Activated CD4-positive, alpha-beta T cell treated with anti-CD3 and anti-CD28 coated beads for 36 hours (primary cell): ENCODE measurements at regions not wholly inside any gene's neighbourhood (a gene's known extent, or its start where the extent isn't known, plus 50 kb on each side); places are given as distances from the start of the nearest gene placed in this dataset.

Source experiments
- ATAC-seq: fragments of 200-7000 bp; cut with Tn5 transposase; one replicate; pipeline ENCODE4 v1.10.0; 2021; ENCODE audit warnings: mild to moderate bottlenecking, moderate library complexity
- CTCF ChIA-PET: fragments of 350-600 bp; sonication (Branson Sonifier 250); formaldehyde crosslinking; loops from one replicate; lab custom pipeline; 2021; ENCODE audit warnings: antibody characterized with exemption; lab: Charles Lee
- POLR2A ChIA-PET: fragments of 350-600 bp; sonication (Branson Sonifier 250); formaldehyde crosslinking; loops from one replicate; lab custom pipeline; 2021; ENCODE audit warnings: antibody characterized with exemption, inconsistent platforms; lab: Charles Lee
- DNase-seq: peaks from one replicate; pipeline ENCODE4 v3.0.0-alpha.2; 2020
- H3K27ac Mint-ChIP-seq: one replicate; pipeline ENCODE4 v1.8.0; 2021; ENCODE audit warnings: mixed read lengths
- H3K27me3 Mint-ChIP-seq: one replicate; pipeline ENCODE4 v1.8.0; 2021; ENCODE audit warnings: mixed read lengths
- H3K36me3 Mint-ChIP-seq: one replicate; pipeline ENCODE4 v1.8.0; 2021; ENCODE audit warnings: low read depth, mixed read lengths
- H3K4me1 Mint-ChIP-seq: one replicate; pipeline ENCODE4 v1.8.0; 2021; ENCODE audit warnings: mixed read lengths
- H3K4me3 Mint-ChIP-seq: one replicate; pipeline ENCODE4 v1.8.0; 2021; ENCODE audit warnings: mild to moderate bottlenecking, moderate library complexity, mixed read lengths
- H3K9me3 Mint-ChIP-seq: one replicate; pipeline ENCODE4 v1.8.0; 2021; ENCODE audit warnings: low read depth, mixed read lengths
- intact Hi-C, 2 experiments: fragments of 100-400 bp; cut with DNase I in 1 of 2; cut with micrococcal nuclease in 1 of 2; formaldehyde crosslinking; loops; one replicate each; pipeline versions ENCODE4 v1.14.2 to v1.15.1; 2022 to 2024; cut with DNase I, micrococcal nuclease

- DNase-seq (no peak), ATAC-seq (no peak)
- H3K27ac Mint-ChIP-seq = no peak overlapping the region
- CTCF ChIA-PET = no interaction called here
- H3K9me3 Mint-ChIP-seq = peaks cover 5% of the 10 kb centered on the region
- no peaks in the 10 kb centered on the region for H3K4me1 Mint-ChIP-seq
- H3K27me3 Mint-ChIP-seq = no peaks in the 10 kb centered on the region
- POLR2A ChIA-PET = interaction anchor here (0.7 kb wide), 1 partner anchor 197 kb away, joined by 4 read pairs; no protein-coding TSS in a partner anchor
- H3K36me3 Mint-ChIP-seq = no peaks in the 10 kb centered on the region
- intact Hi-C loops = no loop called here
- H3K4me3 Mint-ChIP-seq = no peak overlapping the region
Observed at GRCh38 chr20:52832151-52832774, 139.9 kb upstream of the TSHZ2 start.

GRCh38 chr20:52830598-52830997 lies 141.6 kb upstream of the TSHZ2 start:
- Mint-ChIP-seq H3K4me1 (no peaks in the 10 kb centered on the region), H3K9me3 (peaks cover 9% of the 10 kb centered on the region), H3K36me3 (no peaks in the 10 kb centered on the region), H3K4me3 (no peak overlapping the region), H3K27ac (no peak overlapping the region), H3K27me3 (no peaks in the 10 kb centered on the region)
- intact Hi-C loops = no loop called here
- POLR2A ChIA-PET = interaction anchor here (0.7 kb wide), 1 partner anchor 1330 kb away, joined by 5 read pairs; no protein-coding TSS in a partner anchor
- DNase-seq = no peak
- CTCF ChIA-PET = no interaction called here
- ATAC-seq = no peak

GRCh38 chr20:52829111-52829510 lies 143.0 kb upstream of the TSHZ2 start:
- Mint-ChIP-seq H3K27me3 (no peaks in the 10 kb centered on the region), H3K27ac (no peak overlapping the region), H3K36me3 (no peaks in the 10 kb centered on the region), H3K9me3 (peaks cover 9% of the 10 kb centered on the region), H3K4me1 (peaks cover 8% of the 10 kb centered on the region), H3K4me3 (no peak overlapping the region)
- intact Hi-C loops = no loop called here
- DNase-seq (no peak), ATAC-seq (no peak)
- CTCF ChIA-PET = no interaction called here
- POLR2A ChIA-PET = interaction anchor here (0.6 kb wide), 1 partner anchor 325 kb away, joined by 4 read pairs; no protein-coding TSS in a partner anchor

GRCh38 chr20:52828199-52828598 lies 144.0 kb upstream of the TSHZ2 start:
- peaks cover 12% of the 10 kb centered on the region for H3K4me1 Mint-ChIP-seq
- CTCF ChIA-PET = interaction anchor here (0.6 kb wide), 1 partner anchor 149 kb away, joined by 5 read pairs; no protein-coding TSS in a partner anchor
- no peak overlapping the region for H3K4me3 Mint-ChIP-seq
- no peak for DNase-seq
- POLR2A ChIA-PET = interaction anchor here (0.6 kb wide), 1 partner anchor 324 kb away, joined by 4 read pairs; no protein-coding TSS in a partner anchor
- no peak overlapping the region for H3K27ac Mint-ChIP-seq
- no peaks in the 10 kb centered on the region for H3K36me3 Mint-ChIP-seq
- intact Hi-C loops = no loop called here
- no peaks in the 10 kb centered on the region for H3K27me3 Mint-ChIP-seq
- ATAC-seq = no peak
- H3K9me3 Mint-ChIP-seq = peaks cover 9% of the 10 kb centered on the region

GRCh38 chr20:52826722-52827121 lies 145.4 kb upstream of the TSHZ2 start:
- no peak overlapping the region for H3K4me3 Mint-ChIP-seq
- ChIA-PET CTCF (no interaction called here), POLR2A (no interaction called here)
- H3K4me1 Mint-ChIP-seq = peaks cover 13% of the 10 kb centered on the region
- DNase-seq (no peak), ATAC-seq (no peak)
- H3K27ac Mint-ChIP-seq = no peak overlapping the region
- H3K36me3 Mint-ChIP-seq = no peaks in the 10 kb centered on the region
- intact Hi-C loops = no loop called here
- H3K27me3 Mint-ChIP-seq = peaks cover 3% of the 10 kb centered on the region
- peaks cover 9% of the 10 kb centered on the region for H3K9me3 Mint-ChIP-seq

GRCh38 chr20:52826321-52826720 lies 145.8 kb upstream of the TSHZ2 start:
- no peak overlapping the region for H3K4me3 Mint-ChIP-seq
- H3K27ac Mint-ChIP-seq = no peak overlapping the region
- DNase-seq (no peak), ATAC-seq (no peak)
- no peaks in the 10 kb centered on the region for H3K36me3 Mint-ChIP-seq
- H3K4me1 Mint-ChIP-seq = peaks cover 13% of the 10 kb centered on the region
- intact Hi-C loops = no loop called here
- peaks cover 3% of the 10 kb centered on the region for H3K27me3 Mint-ChIP-seq
- CTCF ChIA-PET = no interaction called here
- peaks cover 9% of the 10 kb centered on the region for H3K9me3 Mint-ChIP-seq
- POLR2A ChIA-PET = no interaction called here

GRCh38 chr20:52824494-52825216 lies 147.5 kb upstream of the TSHZ2 start:
- ChIA-PET POLR2A (no interaction called here), CTCF (interaction anchor here (1.0 kb wide), 1 partner anchor 46 kb away, joined by 3 read pairs; no protein-coding TSS in a partner anchor)
- Mint-ChIP-seq H3K4me1 (peaks cover 13% of the 10 kb centered on the region), H3K27me3 (peaks cover 3% of the 10 kb centered on the region), H3K27ac (no peak overlapping the region), H3K36me3 (no peaks in the 10 kb centered on the region), H3K9me3 (peaks cover 5% of the 10 kb centered on the region), H3K4me3 (no peak overlapping the region)
- intact Hi-C loops = no loop called here
- peak; percentile 53 for ATAC-seq
- peak; percentile 9 for DNase-seq

- intact Hi-C loops = no loop called here
- Mint-ChIP-seq H3K4me1 (peaks cover 13% of the 10 kb centered on the region), H3K27ac (no peak overlapping the region), H3K27me3 (peaks cover 4% of the 10 kb centered on the region), H3K9me3 (peaks cover 4% of the 10 kb centered on the region), H3K4me3 (no peak overlapping the region), H3K36me3 (no peaks in the 10 kb centered on the region)
- ChIA-PET CTCF (no interaction called here), POLR2A (no interaction called here)
- DNase-seq (no peak), ATAC-seq (no peak)
Observed at GRCh38 chr20:52823303-52823702, 148.9 kb upstream of the TSHZ2 start.

GRCh38 chr20:52820641-52821292 lies 151.4 kb upstream of the TSHZ2 start:
- intact Hi-C loops = no loop called here
- ATAC-seq (no peak), DNase-seq (no peak)
- ChIA-PET POLR2A (no interaction called here), CTCF (no interaction called here)
- no peaks in the 10 kb centered on the region for H3K9me3 Mint-ChIP-seq
- peaks cover 4% of the 10 kb centered on the region for H3K27me3 Mint-ChIP-seq
- no peaks in the 10 kb centered on the region for H3K36me3 Mint-ChIP-seq
- no peak overlapping the region for H3K4me3 Mint-ChIP-seq
- peaks cover 13% of the 10 kb centered on the region for H3K4me1 Mint-ChIP-seq
- no peak overlapping the region for H3K27ac Mint-ChIP-seq

- H3K36me3 Mint-ChIP-seq = no peaks in the 10 kb centered on the region
- no peaks in the 10 kb centered on the region for H3K9me3 Mint-ChIP-seq
- intact Hi-C loops = no loop called here
- H3K4me1 Mint-ChIP-seq = peaks cover 4% of the 10 kb centered on the region
- H3K27ac Mint-ChIP-seq = no peak overlapping the region
- POLR2A ChIA-PET = no interaction called here
- CTCF ChIA-PET = no interaction called here
- ATAC-seq (no peak), DNase-seq (no peak)
- H3K4me3 Mint-ChIP-seq = no peak overlapping the region
- H3K27me3 Mint-ChIP-seq = peaks cover 4% of the 10 kb centered on the region
Observed at GRCh38 chr20:52818491-52818890, 153.7 kb upstream of the TSHZ2 start.

GRCh38 chr20:52817981-52818380 lies 154.2 kb upstream of the TSHZ2 start:
- ATAC-seq (no peak), DNase-seq (no peak)
- intact Hi-C loops = no loop called here
- Mint-ChIP-seq H3K27me3 (peaks cover 4% of the 10 kb centered on the region), H3K36me3 (no peaks in the 10 kb centered on the region), H3K4me1 (no peaks in the 10 kb centered on the region), H3K9me3 (no peaks in the 10 kb centered on the region), H3K4me3 (no peak overlapping the region), H3K27ac (no peak overlapping the region)
- ChIA-PET CTCF (no interaction called here), POLR2A (no interaction called here)
